ENCODE measurements at regions not wholly inside any gene's neighbourhood (a gene's known extent, or its start where the extent isn't known, plus 50 kb on each side); places are given as distances from the start of the nearest gene placed in this dataset.
"Not testable (repeated sequence)": the region's sequence is repeated elsewhere in the genome, so short reads cannot be mapped to it uniquely, and the experiment has no call there.

GRCh38 chr10:118463740-118464139 lies 121.6 kb upstream of the FAM204A start:
- DNase-seq = no peak

- DNase-seq = no peak
These were observed 120.3 kb upstream of the FAM204A start for GRCh38 chr10:118462401-118462800.

- peak; percentile 45 for DNase-seq
These were observed 117.6 kb upstream of the FAM204A start for GRCh38 chr10:118459642-118460193.

- DNase-seq = no peak
These were observed 117.0 kb upstream of the FAM204A start for GRCh38 chr10:118458957-118459641.

- DNase-seq = no peak
These were observed 115.8 kb upstream of the FAM204A start for GRCh38 chr10:118457824-118458428.

GRCh38 chr10:118455181-118455695 lies 113.1 kb upstream of the FAM204A start:
- DNase-seq = no peak

GRCh38 chr10:118454211-118454610 lies 112.1 kb upstream of the FAM204A start:
- DNase-seq = no peak

- DNase-seq = no peak
These were observed 110.0 kb upstream of the FAM204A start for GRCh38 chr10:118452098-118452497.

- DNase-seq = no peak
These were observed 107.4 kb upstream of the FAM204A start for GRCh38 chr10:118449521-118449920.

GRCh38 chr10:118448744-118449143 lies 106.6 kb upstream of the FAM204A start:
- no peak for DNase-seq

GRCh38 chr10:118447478-118448270 lies 105.5 kb upstream of the FAM204A start:
- no peak for DNase-seq

- DNase-seq = no peak
These were observed 103.4 kb upstream of the FAM204A start for GRCh38 chr10:118445535-118445934.

GRCh38 chr10:118444069-118444468 lies 101.9 kb upstream of the FAM204A start:
- DNase-seq = no peak

GRCh38 chr10:118442032-118442431 lies 99.9 kb upstream of the FAM204A start:
- DNase-seq = no peak

- DNase-seq = no peak
These were observed 97.7 kb upstream of the FAM204A start for GRCh38 chr10:118439824-118440223.

GRCh38 chr10:118436742-118437141 lies 94.6 kb upstream of the FAM204A start:
- no peak for DNase-seq

GRCh38 chr10:118430190-118430589 lies 88.1 kb upstream of the FAM204A start:
- DNase-seq = no peak

GRCh38 chr10:118423800-118424442 lies 81.8 kb upstream of the FAM204A start:
- DNase-seq = peak; percentile 59

- no peak for DNase-seq
These were observed 80.1 kb upstream of the FAM204A start for GRCh38 chr10:118422241-118422640.

- not testable (repeated sequence) for DNase-seq
These were observed 77.9 kb upstream of the FAM204A start for GRCh38 chr10:118420049-118420448.

GRCh38 chr10:118412932-118413331 lies 70.8 kb upstream of the FAM204A start:
- DNase-seq = no peak

GRCh38 chr10:118412132-118412760 lies 70.1 kb upstream of the FAM204A start:
- DNase-seq = no peak

Measured in activated T-cell treated with anti-CD3 and anti-CD28 coated beads, Interleukin-2, amount 50 U/mL, for 1 hour (primary cell).